ENCODE measurements at regions not wholly inside any gene's neighbourhood (a gene's known extent, or its start where the extent isn't known, plus 50 kb on each side); places are given as distances from the start of the nearest gene placed in this dataset.

GRCh38 chr4:126267689-126268088 lies 952.9 kb downstream of the FAT4 start:
- CTCF ChIA-PET, result no interaction called here
- Histone ChIP-seq H3K9ac (ENCODE audit: control insufficient read depth, insufficient read depth, low read length) (no peak overlapping the region), H4K20me1 (ENCODE audit: control insufficient read depth, insufficient read depth) (no peaks in the 10 kb centered on the region), H3K79me2 (ENCODE audit: control insufficient read depth, insufficient read depth, low read length) (no peaks in the 10 kb centered on the region), H3K27ac (ENCODE audit: control insufficient read depth, insufficient read depth) (no peak overlapping the region), H2AFZ (ENCODE audit: control insufficient read depth, low read depth, low read length) (no peak overlapping the region), H3K9me3 (replicated peaks; ENCODE audit: control insufficient read depth, insufficient read depth, low read length) (no peaks in the 10 kb centered on the region), H3K4me1 (ENCODE audit: control insufficient read depth, insufficient read depth, low read length) (no peaks in the 10 kb centered on the region), H3K27me3 (replicated peaks in 1 of 2; ENCODE audit: control insufficient read depth in 2 of 2, insufficient read depth in 2 of 2, low read length in 1 of 2) (no peaks in the 10 kb centered on the region), H3K36me3 (ENCODE audit: control insufficient read depth in 2 of 2, insufficient read depth in 2 of 2, low read length in 1 of 2) (no peaks in the 10 kb centered on the region), H3K4me2 (ENCODE audit: control insufficient read depth, insufficient read depth) (no peak overlapping the region), H3K4me3 (no peak overlapping the region)
- no TSS peak for BruUV-seq (replicated peaks)
- RAD21 ChIA-PET (ENCODE audit: unreplicated experiment), result no interaction called here
- WGBS (ENCODE audit: insufficient coverage, insufficient replicate concordance, low lambda C conversion rate, missing lambda C conversion rate), result 0% methylated on average over 1 of the region's 1 CpG
- DNase-seq (ENCODE audit: low read depth, low spot score) (no peak), ATAC-seq (no peak), FAIRE-seq (no peak)
- no peak for TF ChIP-seq DPF2 (IDR thresholded peaks at IDR 0.05)
- no peak for TF ChIP-seq TARDBP (IDR thresholded peaks at IDR 0.05; ENCODE audit: borderline replicate concordance)
- TF ChIP-seq PKNOX1 (IDR thresholded peaks at IDR 0.05), result no peak
- SMC1A ChIA-PET (ENCODE audit: uncharacterized antibody, unreplicated experiment), result no interaction called here
- intact Hi-C loops (cut with micrococcal nuclease; ENCODE audit: unreplicated experiment) (no loop called here), in situ Hi-C loops (cut with MboI) (no loop called here)
- POLR2A ChIA-PET, result no interaction called here

- in situ Hi-C loops (cut with MboI), result no loop called here
- H3K27ac ChIP-seq (ENCODE audit: control insufficient read depth, insufficient read depth), result no peak overlapping the region
- H3K79me2 ChIP-seq (ENCODE audit: control insufficient read depth, insufficient read depth, low read length), result no peaks in the 10 kb centered on the region
- ATAC-seq, result no peak
- H3K27me3 ChIP-seq (replicated peaks in 1 of 2; ENCODE audit: control insufficient read depth in 2 of 2, insufficient read depth in 2 of 2, low read length in 1 of 2), result no peaks in the 10 kb centered on the region
- ChIA-PET SMC1A (ENCODE audit: uncharacterized antibody, unreplicated experiment) (no interaction called here), POLR2A (no interaction called here), RAD21 (ENCODE audit: unreplicated experiment) (no interaction called here), CTCF (no interaction called here)
- H4K20me1 ChIP-seq (ENCODE audit: control insufficient read depth, insufficient read depth), result no peaks in the 10 kb centered on the region
- H2AFZ ChIP-seq (ENCODE audit: control insufficient read depth, low read depth, low read length), result no peak overlapping the region
- intact Hi-C loops (cut with micrococcal nuclease; ENCODE audit: unreplicated experiment), result no loop called here
- no peak overlapping the region for H3K9ac ChIP-seq (ENCODE audit: control insufficient read depth, insufficient read depth, low read length)
- H3K4me2 ChIP-seq (ENCODE audit: control insufficient read depth, insufficient read depth), result no peak overlapping the region
- FAIRE-seq, result no peak
- H3K9me3 ChIP-seq (replicated peaks; ENCODE audit: control insufficient read depth, insufficient read depth, low read length), result no peaks in the 10 kb centered on the region
- no peak for DNase-seq (ENCODE audit: low read depth, low spot score)
- H3K36me3 ChIP-seq (ENCODE audit: control insufficient read depth in 2 of 2, insufficient read depth in 2 of 2, low read length in 1 of 2), result no peaks in the 10 kb centered on the region
- no peaks in the 10 kb centered on the region for H3K4me1 ChIP-seq (ENCODE audit: control insufficient read depth, insufficient read depth, low read length)
- no peak overlapping the region for H3K4me3 ChIP-seq
- BruUV-seq (replicated peaks), result no TSS peak
- no peak for TF ChIP-seq FOXM1 (IDR thresholded peaks at IDR 0.05; ENCODE audit: low read depth, low read length)
- no peak for TF ChIP-seq POLR2AphosphoS5 (IDR thresholded peaks at IDR 0.05; ENCODE audit: low read length)
- TF ChIP-seq ZNF384 (IDR thresholded peaks at IDR 0.05; ENCODE audit: borderline replicate concordance, low read depth, low read length), result no peak
- TF ChIP-seq CEBPB (IDR thresholded peaks at IDR 0.05; ENCODE audit: borderline replicate concordance in 1 of 2, low read depth in 2 of 2, low read length in 2 of 2), result no peak
- no peak for TF ChIP-seq SREBF2 (IDR thresholded peaks at IDR 0.05; ENCODE audit: low read length)
- no peak for TF ChIP-seq BMI1 (IDR thresholded peaks at IDR 0.05; ENCODE audit: borderline replicate concordance)
- TF ChIP-seq ELK1 (IDR thresholded peaks at IDR 0.05; ENCODE audit: low read depth, low read length), result no peak
- TF ChIP-seq POLR2AphosphoS2 (IDR thresholded peaks at IDR 0.05; ENCODE audit: low read depth, low read length), result no peak
- TF ChIP-seq SMAD1 (IDR thresholded peaks at IDR 0.05; ENCODE audit: low read depth, partially characterized antibody), result no peak
- no peak for TF ChIP-seq ESRRA (IDR thresholded peaks at IDR 0.05; ENCODE audit: low read length)
- TF ChIP-seq STAT3 (IDR thresholded peaks at IDR 0.05; ENCODE audit: low read depth, low read length), result no peak
- TF ChIP-seq NR2F1 (conservative IDR thresholded peaks at IDR 0.05), result no peak
- TF ChIP-seq LARP7 (IDR thresholded peaks at IDR 0.05), result no peak
- no peak for TF ChIP-seq ZBTB33 (IDR thresholded peaks at IDR 0.05)
- no peak for TF ChIP-seq CBX3 (IDR thresholded peaks at IDR 0.05; ENCODE audit: borderline replicate concordance, low read depth)
Measured at GRCh38 chr4:126268106-126268505, 953.4 kb downstream of the FAT4 start.
